Daoy (cell line): ENCODE measurements at regions not wholly inside any gene's neighbourhood (a gene's known extent, or its start where the extent isn't known, plus 50 kb on each side); places are given as distances from the start of the nearest gene placed in this dataset.
"Not testable (repeated sequence)": the region's sequence is repeated elsewhere in the genome, so short reads cannot be mapped to it uniquely, and the experiment has no call there.

ENCODE experiments used
- DNase-seq: peaks from one replicate; pipeline ENCODE4 v3.0.0-alpha.2; 2015; ENCODE audit warnings: low read depth

DNA sequence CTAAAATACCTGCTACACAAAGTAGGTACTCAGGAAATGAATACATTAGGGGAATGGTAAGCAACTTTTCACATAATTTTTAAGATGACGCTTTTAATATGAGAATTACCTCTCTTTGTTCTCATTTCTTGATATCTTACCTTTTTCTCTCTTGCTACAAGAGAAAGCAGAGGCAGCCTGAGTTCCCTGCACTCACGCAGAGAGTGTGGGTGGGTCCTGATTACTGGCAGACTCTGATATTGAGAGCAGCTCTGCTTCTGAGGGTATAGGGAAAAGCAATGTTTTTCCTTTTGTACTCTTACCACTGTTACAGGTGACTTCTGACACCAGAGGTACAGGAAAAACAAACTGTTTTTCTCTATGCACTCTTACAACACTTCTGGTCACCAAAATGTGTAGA lies 420.2 kb upstream of the TMTC1 start:
- DNase-seq = no peak

DNA sequence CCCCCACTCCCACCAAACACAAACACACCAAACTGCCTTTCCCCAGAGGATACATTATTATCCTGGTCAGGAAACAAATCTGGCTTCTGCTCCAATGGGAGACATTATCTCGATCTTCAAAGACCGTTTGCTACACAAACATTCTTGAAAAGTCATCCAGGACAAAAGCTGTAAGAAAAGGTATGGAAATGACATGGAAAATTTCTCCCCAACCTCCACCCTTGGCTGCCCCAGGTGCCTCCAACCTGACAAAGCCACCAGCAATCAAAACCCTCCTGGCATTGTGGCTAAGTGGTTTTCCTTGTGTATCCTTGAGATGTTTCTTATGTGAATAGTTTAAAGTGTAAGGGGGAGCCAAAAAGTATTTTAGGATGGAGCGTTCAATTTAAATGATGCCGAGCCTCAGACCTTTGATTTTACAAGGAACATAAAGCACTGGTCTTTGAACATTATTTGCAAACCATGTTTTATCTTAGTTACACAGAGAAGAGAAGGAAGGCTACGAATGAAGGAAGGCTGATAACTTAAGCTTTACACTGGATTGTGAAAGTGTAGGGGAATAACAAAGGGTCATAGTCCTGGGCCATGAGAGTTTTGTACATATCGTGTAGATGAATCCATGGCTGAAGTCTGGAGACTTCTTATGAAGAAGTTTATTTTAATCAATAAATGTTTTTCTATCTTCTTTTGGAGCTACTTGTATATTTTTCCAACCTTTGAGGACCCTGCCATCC lies 418.9 kb upstream of the TMTC1 start:
- DNase-seq = no peak

DNA sequence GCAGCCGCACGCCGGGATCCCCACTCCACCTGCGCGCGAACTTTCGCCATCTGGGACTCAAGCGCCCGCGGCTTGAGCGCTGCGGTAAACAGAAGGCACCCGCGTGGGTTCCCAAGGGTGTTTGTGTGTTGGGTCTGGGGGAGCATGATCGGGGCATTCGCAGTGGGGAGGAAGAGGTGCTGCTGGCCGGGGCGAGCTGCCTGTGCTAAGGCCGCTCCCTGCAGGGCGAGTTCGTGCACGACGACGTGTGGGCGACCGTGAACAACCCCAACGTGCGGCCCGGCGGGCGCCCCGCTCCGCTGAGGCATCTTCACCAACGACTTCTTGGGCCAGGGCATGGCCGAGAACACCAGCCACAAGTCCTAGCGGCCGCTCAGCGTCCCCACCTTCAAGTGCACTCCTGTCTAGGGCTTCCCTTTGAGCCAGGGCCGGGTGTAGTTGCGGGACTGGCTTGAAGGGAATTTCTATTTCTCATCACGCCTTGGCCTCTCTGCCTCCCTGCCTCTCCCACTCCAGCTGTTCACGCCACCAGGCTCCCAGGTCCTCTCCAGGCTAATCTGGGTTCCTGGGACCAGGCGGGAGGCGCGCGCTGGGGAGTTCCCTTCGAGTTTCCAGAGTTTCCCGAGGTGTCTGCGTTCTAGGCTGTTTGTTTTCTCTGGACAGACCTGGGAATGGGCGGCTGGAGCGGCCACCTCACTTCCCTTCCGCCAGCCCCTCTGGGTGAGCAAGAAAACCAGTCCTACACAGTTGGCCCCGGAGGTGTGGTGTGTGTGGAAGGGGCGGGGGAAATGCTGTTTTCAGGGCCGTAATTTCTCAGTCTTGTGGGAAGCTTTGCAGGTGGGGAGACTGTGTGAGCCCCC lies 417.8 kb upstream of the TMTC1 start:
- DNase-seq = no peak

DNA sequence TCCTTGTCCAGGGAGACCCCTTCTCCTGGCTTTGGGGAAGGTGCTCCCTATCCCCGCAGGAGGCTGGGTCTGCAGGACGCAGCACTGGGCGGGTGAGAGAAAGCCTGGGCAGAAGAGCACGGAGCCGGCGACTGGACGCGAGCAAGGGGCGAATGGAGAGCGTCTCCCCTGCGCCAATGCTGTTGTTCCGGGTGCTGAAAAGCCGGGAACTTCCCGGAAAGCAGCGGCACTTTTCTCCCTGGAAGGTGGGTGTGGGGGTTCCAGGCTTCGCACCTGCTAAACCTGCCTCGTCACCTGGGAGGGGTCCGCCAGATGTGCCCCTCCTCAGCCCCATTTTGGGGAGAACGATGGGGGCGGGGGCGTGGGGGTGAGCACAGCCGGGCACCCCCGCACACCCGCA lies 417.1 kb upstream of the TMTC1 start:
- DNase-seq = no peak

DNA sequence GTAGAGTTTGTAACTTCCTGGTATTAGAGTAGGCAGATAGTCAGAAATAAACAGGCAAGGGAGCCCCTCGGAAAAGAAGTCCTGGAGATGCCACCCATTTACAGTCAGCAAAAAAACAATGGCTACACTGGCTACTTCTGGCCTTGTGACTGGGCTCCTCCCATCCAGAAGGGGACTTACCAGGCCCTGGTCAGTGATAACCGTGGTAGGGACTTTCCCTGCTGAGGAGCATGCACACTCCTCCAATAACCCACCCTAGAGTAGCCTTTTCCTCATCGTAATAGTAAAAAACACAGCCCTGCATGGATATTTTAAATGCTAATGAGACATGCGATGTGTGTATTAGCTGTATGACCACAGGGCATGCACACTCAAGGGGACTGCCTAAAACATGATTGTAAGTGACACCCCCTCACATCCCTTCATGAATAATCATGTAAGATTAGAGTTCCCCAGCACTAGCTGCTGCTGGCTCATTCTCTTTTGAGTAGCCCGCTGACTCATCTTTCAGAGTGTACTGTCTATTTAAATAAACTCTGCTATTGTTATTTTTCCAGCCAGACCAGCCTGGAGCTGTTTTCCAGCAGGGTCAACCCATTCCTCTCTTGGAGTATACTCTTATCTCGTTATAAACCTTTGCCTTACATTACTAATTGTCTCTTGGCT lies 413.8 kb upstream of the TMTC1 start:
- no peak for DNase-seq

DNA sequence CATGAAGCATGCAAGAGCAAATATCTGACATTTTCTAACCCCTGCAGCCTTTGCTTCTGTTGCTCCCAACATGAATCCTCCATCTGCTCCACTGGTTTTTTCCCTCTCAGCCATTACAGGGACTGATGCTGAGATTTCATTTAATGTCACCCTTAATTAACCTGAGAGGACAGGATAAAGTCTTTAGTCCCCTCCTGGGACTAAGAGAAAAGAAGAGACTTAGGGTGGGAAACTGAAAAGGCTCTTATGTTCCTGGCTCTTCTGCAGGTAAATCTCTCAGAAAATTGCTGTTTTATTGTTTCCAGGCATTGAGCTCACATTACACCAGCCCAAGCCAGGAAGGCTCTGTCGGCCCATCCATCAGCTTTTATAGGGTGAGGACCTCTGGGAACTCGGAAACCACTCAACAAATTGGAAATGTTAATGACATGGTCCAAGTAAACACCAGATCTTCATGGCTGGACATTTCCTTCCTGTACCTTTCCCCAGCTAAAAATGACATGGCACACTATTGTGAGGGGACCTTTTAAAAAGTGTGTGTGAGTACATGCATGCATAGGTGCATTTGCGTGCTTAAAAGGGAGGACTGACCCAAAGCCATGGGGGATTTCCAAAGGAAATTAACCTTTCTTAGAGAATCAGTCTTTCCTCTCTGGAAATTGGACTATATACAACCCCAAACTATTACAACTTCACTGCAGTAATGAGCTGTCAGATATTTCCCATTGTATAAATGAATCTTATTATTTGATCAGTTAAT lies 408.1 kb upstream of the TMTC1 start:
- no peak for DNase-seq

DNA sequence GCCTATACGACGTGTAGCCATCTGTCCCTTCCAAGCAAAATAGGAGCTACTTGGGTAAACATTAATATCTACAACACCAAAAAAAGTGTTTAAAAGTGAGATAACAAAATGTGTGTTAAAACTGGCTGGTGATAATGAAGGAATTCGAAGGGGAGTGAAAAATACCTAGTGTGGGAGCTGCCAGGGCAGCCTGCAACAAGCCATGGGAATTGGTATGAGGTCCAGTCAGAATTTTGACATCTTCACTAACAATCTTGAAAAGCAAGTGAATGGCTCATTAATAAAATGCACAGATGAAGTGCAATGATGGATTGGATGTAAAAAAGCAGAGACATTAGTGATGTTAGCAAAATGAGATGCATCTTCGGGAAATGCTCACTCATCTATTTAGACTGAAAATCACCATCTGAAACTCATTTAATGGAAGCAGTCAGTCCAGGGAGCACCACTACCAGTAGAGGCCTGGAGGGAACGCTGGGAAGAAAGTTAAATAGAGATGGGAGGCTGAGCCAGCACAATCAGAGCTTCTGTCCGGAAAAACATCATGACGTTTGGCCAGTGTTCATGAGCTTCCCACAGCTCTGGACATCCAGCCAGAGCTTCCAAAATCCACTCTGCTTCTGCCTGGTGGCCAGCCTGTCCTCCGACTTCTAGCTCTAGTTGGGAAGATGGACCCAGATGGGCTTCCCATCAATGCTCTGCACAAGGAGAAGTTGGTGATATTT lies 405.0 kb upstream of the TMTC1 start:
- no peak for DNase-seq

DNA sequence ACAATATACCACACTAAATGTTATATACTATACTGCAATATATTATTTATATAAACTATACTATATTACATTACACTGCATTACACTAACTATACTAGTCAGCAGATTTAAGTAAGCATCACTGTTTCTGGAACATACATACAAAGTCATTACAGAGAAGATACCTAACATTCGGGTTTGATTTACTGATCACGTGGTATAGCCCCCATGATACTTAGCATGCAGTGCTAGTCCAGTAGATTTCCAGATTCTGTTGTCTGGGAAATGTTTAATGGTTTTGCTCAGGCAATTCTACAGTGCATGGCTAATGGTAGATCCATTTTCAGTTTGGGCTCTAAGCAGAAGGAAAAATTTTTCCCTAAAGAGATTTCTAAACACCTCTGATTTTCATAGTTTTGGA lies 403.7 kb upstream of the TMTC1 start:
- DNase-seq = no peak

DNA sequence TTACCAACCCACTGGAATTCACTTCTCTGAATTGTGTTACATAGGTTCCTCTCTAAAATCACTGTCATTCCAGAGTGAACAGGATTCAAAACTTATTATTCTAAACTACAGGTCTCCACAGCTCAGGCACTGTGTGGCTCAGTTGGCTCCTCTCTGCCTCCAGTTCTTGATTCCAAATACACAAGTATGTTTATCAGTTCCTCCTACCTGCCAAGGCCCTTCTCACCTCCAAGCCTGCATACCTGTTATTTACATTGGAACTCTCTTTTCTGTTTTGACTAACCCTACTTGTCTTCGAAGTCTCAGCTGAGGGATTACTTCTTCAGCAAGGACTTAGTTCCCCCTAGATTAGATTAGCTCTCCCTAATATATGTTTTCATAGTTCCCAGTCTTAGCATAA lies 397.6 kb upstream of the TMTC1 start:
- no peak for DNase-seq

DNA sequence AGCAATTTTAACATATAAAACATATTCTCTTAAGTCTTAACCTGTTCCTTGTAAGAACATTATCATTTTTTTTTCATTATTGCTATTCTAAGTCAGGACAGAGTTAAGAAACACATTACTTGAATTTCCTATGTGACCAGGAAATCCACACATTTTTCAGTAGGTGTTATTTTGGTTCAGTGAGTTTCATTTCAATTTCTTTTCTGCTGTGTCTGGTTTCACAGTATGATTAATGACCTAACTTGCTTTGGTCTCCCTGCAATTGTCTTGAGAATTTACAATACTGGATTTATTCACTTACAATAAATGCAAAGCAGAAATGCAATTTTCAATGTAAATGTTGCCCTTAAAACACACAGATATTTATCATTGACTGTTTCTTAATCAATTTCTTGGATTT lies 396.9 kb upstream of the TMTC1 start:
- DNase-seq = no peak

DNA sequence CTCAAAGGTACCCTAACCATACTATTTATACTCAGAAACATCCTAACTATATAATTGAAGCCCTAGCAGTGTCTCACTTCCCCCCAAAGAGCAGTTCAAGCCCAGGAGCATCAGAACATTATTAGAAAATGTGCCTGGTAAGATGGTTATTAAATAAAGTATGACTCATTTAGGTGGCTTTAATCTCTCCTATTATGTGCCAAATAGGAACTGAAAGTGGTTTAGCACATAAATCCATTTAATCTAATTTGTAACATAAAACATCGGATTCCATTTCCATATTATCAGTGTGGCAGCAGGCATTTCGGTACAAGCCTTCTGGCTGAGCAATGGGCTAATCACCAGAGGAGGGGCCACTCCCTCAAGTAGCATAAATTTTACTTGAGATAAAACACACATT lies 395.2 kb upstream of the TMTC1 start:
- no peak for DNase-seq

DNA sequence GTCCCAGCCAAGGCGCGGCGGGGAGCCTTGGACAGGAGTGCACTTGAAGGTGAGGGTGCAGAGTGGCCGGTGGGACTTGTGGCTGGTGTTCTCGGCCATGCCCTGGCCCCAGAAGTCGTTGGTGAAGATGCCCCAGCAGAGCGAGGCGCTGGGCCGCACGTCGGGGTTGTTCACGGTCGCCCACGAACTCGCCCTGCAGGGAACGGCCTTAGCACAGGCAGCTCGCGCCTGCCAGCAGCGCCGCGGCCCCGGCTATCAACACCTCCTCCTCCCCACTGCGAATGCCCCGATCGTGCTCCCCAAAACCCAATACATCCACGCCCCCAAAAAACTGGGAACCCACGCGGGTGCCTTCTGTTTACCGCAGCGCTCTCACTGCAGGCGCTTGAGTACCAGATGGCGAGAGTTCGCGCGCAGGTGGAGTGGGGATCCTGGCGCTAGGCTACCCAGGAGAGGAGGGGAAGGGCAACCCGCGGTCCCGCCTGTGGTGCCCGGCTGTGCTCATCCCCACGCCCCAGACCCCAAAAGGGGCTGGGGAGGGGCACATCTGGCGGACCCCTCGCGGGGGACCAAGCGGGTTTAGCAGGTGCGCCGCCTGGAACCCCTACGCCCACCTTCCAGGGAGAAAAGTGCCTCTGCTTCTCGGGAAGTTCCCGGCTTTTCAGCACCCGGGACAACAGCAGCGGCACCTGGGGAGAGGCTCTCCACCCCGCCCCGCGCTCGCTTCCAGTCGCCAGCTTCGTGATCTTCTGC lies 386.3 kb upstream of the TMTC1 start:
- DNase-seq = no peak

DNA sequence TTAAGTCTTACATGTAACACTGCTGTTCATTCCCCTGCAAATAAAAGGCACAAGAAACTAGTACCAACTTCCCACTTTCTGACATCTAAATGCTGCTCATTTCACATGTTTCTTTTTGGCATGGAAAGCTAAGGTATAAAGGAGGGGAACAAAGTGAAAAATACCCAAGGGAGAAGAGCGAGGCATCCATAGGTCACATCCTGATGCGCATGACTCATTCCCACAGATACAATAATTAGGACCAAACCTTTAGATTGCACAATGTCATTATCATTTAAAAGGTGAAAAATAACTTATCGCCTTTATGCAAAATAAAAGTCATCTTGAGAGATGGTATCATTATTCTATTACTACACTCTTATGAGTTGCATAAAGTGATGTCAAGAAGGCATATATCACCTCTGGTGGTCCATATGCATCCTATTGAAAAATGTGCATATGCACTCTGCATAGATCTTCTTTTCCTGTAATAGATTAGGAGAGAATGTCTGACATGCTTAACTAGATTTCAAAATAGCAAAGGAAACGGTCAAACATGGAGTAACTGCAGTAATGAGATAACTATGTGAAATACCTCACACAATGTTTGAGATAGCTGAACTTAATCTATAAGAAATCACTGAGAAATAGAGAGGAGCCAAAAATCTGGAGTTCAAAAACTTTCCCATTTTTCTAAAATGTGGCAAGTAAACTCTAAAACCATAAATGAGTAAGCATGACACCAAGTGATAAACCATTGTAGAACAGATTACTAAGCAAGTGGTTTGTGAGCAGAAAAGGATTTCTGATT lies 382.5 kb upstream of the TMTC1 start:
- no peak for DNase-seq

DNA sequence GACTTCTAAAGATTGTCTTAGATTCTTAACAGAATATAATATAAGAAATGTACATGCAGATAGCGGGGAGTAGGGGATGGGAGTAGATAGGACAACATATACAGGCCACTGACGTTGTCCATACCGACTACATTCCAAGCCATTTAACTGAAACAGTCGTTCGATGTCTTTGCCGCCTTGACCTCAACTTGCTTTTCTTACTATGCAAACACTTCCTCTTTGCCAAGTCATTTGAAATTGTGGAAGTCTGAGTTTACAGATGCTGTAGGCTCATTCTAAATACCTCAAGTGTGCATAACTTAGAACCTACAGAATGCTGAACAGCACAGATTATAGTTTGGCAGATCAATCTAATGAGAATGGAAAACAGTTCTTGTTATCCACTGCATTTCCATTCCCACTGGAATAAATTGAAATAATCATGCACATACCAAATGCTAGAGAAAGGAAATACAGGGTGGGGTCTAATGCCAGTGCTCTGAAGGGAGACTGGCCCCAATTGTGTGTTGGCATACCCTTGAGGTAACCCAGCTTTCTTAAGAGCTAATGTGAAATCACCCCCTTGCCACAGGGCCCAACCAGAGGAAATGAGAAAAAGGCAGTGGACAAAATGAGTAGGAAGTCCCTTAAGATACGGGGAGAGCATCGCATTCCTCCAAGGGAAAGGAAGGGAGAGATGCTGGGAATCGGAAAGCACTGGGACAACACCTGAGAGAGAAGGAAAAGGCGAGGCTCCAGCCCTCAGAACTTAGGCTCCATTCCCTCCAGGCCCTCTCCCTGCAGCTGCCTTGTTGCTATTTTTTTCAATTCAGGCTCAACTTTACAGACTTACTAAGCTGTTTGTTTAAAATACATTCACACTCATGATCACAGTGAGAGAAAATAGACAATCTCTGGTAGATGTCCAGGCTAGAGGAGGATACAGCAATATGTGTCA lies 380.9 kb upstream of the TMTC1 start:
- no peak for DNase-seq

DNA sequence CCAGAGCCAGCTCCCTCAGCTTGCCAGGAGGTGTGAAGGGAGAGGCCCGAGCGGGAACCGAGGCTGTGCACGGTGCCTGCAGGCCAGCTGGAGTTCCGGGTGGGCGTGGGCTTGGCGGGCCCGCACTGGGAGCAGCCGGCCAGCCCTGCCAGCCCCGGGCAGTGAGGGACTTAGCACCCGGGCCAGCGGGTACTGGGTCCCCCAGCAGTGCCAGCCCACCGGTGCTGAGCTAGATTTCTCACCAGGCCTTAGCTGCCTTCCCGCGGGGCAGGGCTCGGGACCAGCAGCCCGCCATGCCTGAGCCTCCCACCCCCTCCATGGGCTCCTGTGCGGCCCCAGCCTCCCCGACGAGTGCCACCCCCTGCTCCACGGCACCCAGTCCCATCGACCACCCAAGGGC lies 373.1 kb upstream of the TMTC1 start:
- not testable (repeated sequence) for DNase-seq

DNA sequence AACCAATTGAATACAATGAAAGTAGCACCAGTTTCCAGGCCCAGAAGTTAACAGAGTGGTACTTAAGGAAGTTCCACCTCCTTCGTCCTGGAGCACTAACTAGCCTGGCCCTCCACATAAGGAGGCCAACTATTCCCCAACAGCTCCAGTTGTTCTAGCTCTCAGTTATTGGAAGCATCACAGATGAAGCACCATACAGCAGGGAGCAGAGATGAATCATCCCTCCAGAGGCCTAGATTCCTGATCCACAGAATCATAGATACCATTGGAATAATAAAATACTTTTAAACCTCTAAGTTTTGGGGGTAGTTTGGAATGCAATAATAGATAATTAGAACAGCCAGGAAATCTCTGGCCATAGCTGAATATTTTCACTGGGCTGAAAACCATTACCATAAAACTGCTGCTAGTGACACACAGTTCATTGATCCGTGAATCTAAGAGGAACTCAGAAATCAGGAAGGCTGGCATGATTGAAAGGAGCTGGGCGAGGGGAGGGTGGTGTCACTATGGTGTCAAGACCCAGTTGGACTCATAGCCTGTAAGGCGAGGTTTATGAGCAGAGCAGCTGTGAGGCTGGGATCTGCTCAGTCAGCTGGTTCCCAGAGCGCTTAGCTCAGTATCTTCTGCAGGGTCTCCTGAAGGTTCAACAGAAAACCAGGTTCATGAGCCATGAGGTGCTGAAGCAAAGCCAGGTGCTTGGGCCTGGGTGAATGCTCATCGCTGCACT lies 371.4 kb upstream of the TMTC1 start:
- no peak for DNase-seq

DNA sequence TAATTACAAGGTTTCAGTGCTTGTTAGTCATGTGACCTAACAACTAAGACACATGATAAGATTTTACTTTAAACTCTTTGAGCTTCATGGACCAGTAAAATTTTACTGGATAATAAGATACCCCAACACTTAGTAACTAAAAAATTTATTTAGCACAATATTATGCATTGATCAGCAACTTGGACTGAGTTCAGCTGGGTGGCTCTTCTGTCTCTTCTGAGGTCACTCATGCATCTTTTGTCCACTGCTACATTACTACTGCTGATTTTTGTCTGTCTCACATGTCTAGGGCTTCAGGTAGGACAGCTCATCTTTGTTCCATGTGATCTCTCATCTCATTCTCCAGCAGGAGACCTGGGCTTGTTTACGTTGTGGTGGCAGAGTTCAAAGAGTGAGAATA lies 370.2 kb upstream of the TMTC1 start:
- no peak for DNase-seq

DNA sequence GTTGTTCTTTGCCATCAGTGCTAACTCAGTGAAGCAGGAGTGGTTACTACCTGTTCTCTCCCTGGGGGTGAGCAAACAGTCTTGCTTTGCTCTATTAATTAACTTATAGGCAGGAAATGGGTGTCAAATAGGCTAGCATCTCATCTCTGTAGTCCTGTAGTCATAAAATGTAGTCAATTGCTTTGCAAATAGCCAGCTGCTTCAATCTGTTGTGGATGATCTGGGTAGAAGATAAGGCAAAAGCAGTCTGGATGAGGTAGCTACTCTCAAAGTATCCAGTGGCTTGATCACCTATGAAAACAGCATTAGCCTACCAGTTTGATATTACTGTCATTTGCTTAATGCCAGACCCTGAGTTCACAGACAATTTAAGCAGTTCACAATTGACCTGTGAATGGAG lies 369.0 kb upstream of the TMTC1 start:
- no peak for DNase-seq
